Immature natural killer cell (primary cell): ENCODE measurements at regions not wholly inside any gene's neighbourhood (a gene's known extent, or its start where the extent isn't known, plus 50 kb on each side); places are given as distances from the start of the nearest gene placed in this dataset.
"Not testable (repeated sequence)": the region's sequence is repeated elsewhere in the genome, so short reads cannot be mapped to it uniquely, and the experiment has no call there.

Experiments used
- DNase-seq, 3 donors: peaks; one replicate each; pipeline ENCODE4 v3.0.0; 2022; ENCODE audit warnings: mixed read lengths in 1 of 3
- H3K27ac Mint-ChIP-seq, 6 donors: one replicate each; pipeline ENCODE4 v1.8.0; 2020; ENCODE audit warnings: mixed read lengths in 6 of 6, mild to moderate bottlenecking in 5 of 6, inconsistent platforms in 4 of 6, moderate library complexity in 3 of 6
- H3K27me3 Mint-ChIP-seq, 3 donors: one replicate each; pipeline ENCODE4 v1.8.0; 2020 to 2021; ENCODE audit warnings: low read depth in 3 of 3, mild to moderate bottlenecking in 3 of 3, mixed read lengths in 3 of 3, moderate library complexity in 3 of 3, inconsistent platforms in 1 of 3
- H3K36me3 Mint-ChIP-seq, 3 donors: one replicate each; pipeline ENCODE4 v1.8.0; 2020; ENCODE audit warnings: mixed read lengths in 3 of 3, inconsistent platforms in 2 of 3, mild to moderate bottlenecking in 2 of 3
- H3K4me1 Mint-ChIP-seq, 2 donors: one replicate each; pipeline ENCODE4 v1.8.0; 2020; ENCODE audit warnings: inconsistent platforms in 2 of 2, mild to moderate bottlenecking in 2 of 2, mixed read lengths in 2 of 2, moderate library complexity in 1 of 2
- H3K4me3 Mint-ChIP-seq, 5 donors: one replicate each; pipeline ENCODE4 v1.8.0; 2020; ENCODE audit warnings: mild to moderate bottlenecking in 5 of 5, mixed read lengths in 5 of 5, inconsistent platforms in 3 of 5, moderate library complexity in 3 of 5
- H3K9me3 Mint-ChIP-seq, 6 donors: one replicate each; pipeline ENCODE4 v1.8.0; 2020; ENCODE audit warnings: mild to moderate bottlenecking in 6 of 6, mixed read lengths in 6 of 6, inconsistent platforms in 4 of 6, moderate library complexity in 3 of 6

DNA sequence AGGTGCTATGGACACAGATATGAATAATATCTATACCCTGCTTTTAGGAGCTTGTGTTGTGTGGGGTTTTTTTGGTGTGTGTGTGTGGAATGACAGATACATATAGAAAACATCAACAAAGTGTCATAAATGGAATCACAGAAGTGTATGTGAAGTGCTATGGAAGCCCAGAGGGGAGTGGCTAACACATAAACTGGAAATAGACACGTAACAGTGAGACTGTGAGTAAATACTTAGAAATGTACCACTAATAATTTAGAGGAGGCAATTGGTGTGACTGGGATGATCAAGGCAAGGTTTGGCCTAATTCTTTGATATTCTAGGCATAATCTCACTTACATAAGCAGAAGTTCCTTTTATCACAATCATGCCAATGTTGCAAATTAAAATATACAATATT is 169.3 kb upstream of the TENM4 start:
- no peaks in the 10 kb centered on the region for H3K36me3 Mint-ChIP-seq
- no peak overlapping the region for H3K4me3 Mint-ChIP-seq
- H3K27me3 Mint-ChIP-seq = no peaks in the 10 kb centered on the region
- no peak overlapping the region for H3K27ac Mint-ChIP-seq
- no peaks in the 10 kb centered on the region for H3K4me1 Mint-ChIP-seq
- H3K9me3 Mint-ChIP-seq = peaks cover 0 to 40% (median 6%) of the 10 kb centered on the region in 6 donors
- DNase-seq = no peak

GRCh38 chr11:79609511-79609910 is 168.7 kb upstream of the TENM4 start:
- Mint-ChIP-seq H3K27ac (no peak overlapping the region), H3K36me3 (no peaks in the 10 kb centered on the region), H3K4me1 (no peaks in the 10 kb centered on the region), H3K4me3 (no peak overlapping the region), H3K9me3 (peaks cover 0 to 44% (median 6%) of the 10 kb centered on the region in 6 donors), H3K27me3 (no peaks in the 10 kb centered on the region)
- no peak for DNase-seq

- not testable (repeated sequence) for H3K27ac Mint-ChIP-seq, H3K4me1 Mint-ChIP-seq, H3K36me3 Mint-ChIP-seq, DNase-seq, H3K4me3 Mint-ChIP-seq, H3K27me3 Mint-ChIP-seq
- peaks cover 0 to 52% (median 6%) of the 10 kb centered on the region in 6 donors for H3K9me3 Mint-ChIP-seq
Measured at GRCh38 chr11:79606461-79606860, 165.6 kb upstream of the TENM4 start.

DNA sequence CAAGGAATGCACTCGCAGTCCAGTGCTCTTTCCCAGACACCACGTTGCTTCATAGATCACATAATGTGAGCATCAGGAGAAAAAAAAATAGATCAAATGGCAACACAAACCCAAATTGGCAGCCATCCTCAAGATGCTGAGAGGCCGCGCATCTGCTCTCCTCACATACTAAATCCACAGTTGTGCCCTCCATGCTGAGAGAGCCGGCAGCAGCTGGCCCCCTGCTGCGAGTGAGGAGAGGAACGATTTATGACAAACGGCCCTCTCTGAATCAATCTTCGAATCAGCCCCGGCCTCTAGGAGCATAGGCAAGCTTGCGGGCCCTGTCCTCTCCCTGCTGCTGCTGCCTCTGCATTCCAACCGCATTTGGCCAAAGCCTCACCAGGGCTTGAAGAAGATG is 159.9 kb upstream of the TENM4 start:
- Mint-ChIP-seq H3K9me3 (peaks cover 2 to 50% (median 7%) of the 10 kb centered on the region in 6 donors), H3K4me1 (no peaks in the 10 kb centered on the region), H3K36me3 (no peaks in the 10 kb centered on the region), H3K4me3 (no peak overlapping the region), H3K27ac (no peak overlapping the region), H3K27me3 (peaks cover 0 to 2% (median 2%) of the 10 kb centered on the region in 3 donors)
- DNase-seq = no peak

DNA sequence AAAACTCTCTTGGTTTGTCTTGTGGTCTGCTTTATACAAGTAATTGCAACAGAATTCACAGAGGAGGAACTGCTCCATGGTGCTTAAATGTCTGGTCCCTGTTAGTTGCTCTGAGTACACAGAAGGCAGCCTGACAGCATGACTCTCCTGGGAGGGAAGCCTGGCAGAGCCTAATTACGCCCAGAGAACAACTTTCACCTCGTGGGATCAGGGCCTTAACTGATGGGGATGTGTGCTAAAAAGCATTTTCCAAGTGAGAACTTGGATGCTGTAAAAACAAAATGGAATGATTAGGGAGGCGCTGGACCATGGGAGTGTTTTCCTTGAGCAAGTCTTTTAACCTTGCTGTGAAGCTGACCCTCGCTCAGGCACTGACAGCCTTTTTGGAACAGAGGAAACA is 154.0 kb upstream of the TENM4 start:
- no peaks in the 10 kb centered on the region for H3K36me3 Mint-ChIP-seq
- H3K9me3 Mint-ChIP-seq = peaks cover 4 to 30% (median 13%) of the 10 kb centered on the region in 6 donors
- no peak overlapping the region for H3K4me3 Mint-ChIP-seq
- H3K27ac Mint-ChIP-seq = no peak overlapping the region
- H3K27me3 Mint-ChIP-seq = peaks cover 0 to 3% (median 0%) of the 10 kb centered on the region in 3 donors
- no peaks in the 10 kb centered on the region for H3K4me1 Mint-ChIP-seq
- DNase-seq = no peak

- DNase-seq = no peak
- H3K4me1 Mint-ChIP-seq = no peaks in the 10 kb centered on the region
- H3K27me3 Mint-ChIP-seq = peaks cover 0 to 1% (median 0%) of the 10 kb centered on the region in 3 donors
- no peak overlapping the region for H3K27ac Mint-ChIP-seq
- H3K4me3 Mint-ChIP-seq = no peak overlapping the region
- H3K36me3 Mint-ChIP-seq = no peaks in the 10 kb centered on the region
- peaks cover 9 to 24% (median 14%) of the 10 kb centered on the region in 6 donors for H3K9me3 Mint-ChIP-seq
Measured at GRCh38 chr11:79592824-79593223, 152.0 kb upstream of the TENM4 start.

GRCh38 chr11:79592406-79592805 is 151.6 kb upstream of the TENM4 start:
- H3K4me3 Mint-ChIP-seq = no peak overlapping the region
- H3K27ac Mint-ChIP-seq = no peak overlapping the region
- no peaks in the 10 kb centered on the region for H3K4me1 Mint-ChIP-seq
- DNase-seq = no peak
- peaks cover 0 to 1% (median 0%) of the 10 kb centered on the region in 3 donors for H3K27me3 Mint-ChIP-seq
- peaks cover 10 to 22% (median 15%) of the 10 kb centered on the region in 6 donors for H3K9me3 Mint-ChIP-seq
- H3K36me3 Mint-ChIP-seq = no peaks in the 10 kb centered on the region

GRCh38 chr11:79582434-79582833 is 141.6 kb upstream of the TENM4 start:
- Mint-ChIP-seq H3K4me1 (no peaks in the 10 kb centered on the region), H3K36me3 (peaks cover 0 to 3% (median 0%) of the 10 kb centered on the region in 3 donors), H3K9me3 (peaks cover 9 to 29% (median 18%) of the 10 kb centered on the region in 6 donors), H3K27me3 (peaks cover 0 to 3% (median 2%) of the 10 kb centered on the region in 3 donors), H3K4me3 (no peak overlapping the region), H3K27ac (no peak overlapping the region)
- DNase-seq = no peak

- Mint-ChIP-seq H3K9me3 (peaks cover 2 to 18% (median 9%) of the 10 kb centered on the region in 6 donors), H3K36me3 (no peaks in the 10 kb centered on the region), H3K27me3 (peaks cover 0 to 2% (median 1%) of the 10 kb centered on the region in 3 donors), H3K4me1 (no peaks in the 10 kb centered on the region), H3K27ac (no peak overlapping the region), H3K4me3 (no peak overlapping the region)
- DNase-seq = no peak
Measured at GRCh38 chr11:79579063-79579462, 138.2 kb upstream of the TENM4 start.

DNA sequence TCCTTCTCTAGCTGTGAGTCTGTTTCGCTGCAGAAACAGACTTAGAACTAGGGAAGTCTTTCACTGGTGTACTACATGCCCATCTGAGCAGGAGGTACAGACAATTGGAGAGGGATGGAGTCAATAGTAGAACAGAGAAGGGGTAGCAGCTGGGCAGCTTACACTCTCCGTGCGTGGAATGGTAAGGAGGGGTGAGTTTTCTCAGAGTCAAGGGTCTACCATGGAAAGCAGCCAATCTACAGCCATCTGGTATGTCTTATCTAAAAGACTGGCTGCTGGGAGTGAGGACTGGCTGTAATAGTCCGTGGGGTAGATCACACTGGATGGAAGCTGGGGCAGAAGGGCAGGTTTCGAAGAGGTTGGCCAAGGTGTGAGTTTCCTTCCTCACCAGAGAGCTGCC is 137.3 kb upstream of the TENM4 start:
- no peak for DNase-seq
- no peak overlapping the region for H3K4me3 Mint-ChIP-seq
- no peaks in the 10 kb centered on the region for H3K36me3 Mint-ChIP-seq
- peaks cover 0 to 2% (median 1%) of the 10 kb centered on the region in 3 donors for H3K27me3 Mint-ChIP-seq
- no peaks in the 10 kb centered on the region for H3K4me1 Mint-ChIP-seq
- peaks cover 5 to 22% (median 9%) of the 10 kb centered on the region in 6 donors for H3K9me3 Mint-ChIP-seq
- H3K27ac Mint-ChIP-seq = no peak overlapping the region

- Mint-ChIP-seq H3K4me1 (no peaks in the 10 kb centered on the region), H3K36me3 (no peaks in the 10 kb centered on the region), H3K27me3 (peaks cover 0 to 2% (median 1%) of the 10 kb centered on the region in 3 donors), H3K4me3 (no peak overlapping the region), H3K9me3 (peaks cover 2 to 28% (median 5%) of the 10 kb centered on the region in 6 donors), H3K27ac (no peak overlapping the region)
- no peak for DNase-seq
Measured at GRCh38 chr11:79575701-79576100, 134.9 kb upstream of the TENM4 start.

GRCh38 chr11:79570104-79570503 is 129.3 kb upstream of the TENM4 start:
- Mint-ChIP-seq H3K4me1 (no peaks in the 10 kb centered on the region), H3K27ac (no peak overlapping the region), H3K4me3 (no peak overlapping the region), H3K9me3 (peaks cover 3 to 25% (median 8%) of the 10 kb centered on the region in 6 donors), H3K27me3 (peaks cover 0 to 2% (median 0%) of the 10 kb centered on the region in 3 donors), H3K36me3 (no peaks in the 10 kb centered on the region)
- no peak for DNase-seq

DNA sequence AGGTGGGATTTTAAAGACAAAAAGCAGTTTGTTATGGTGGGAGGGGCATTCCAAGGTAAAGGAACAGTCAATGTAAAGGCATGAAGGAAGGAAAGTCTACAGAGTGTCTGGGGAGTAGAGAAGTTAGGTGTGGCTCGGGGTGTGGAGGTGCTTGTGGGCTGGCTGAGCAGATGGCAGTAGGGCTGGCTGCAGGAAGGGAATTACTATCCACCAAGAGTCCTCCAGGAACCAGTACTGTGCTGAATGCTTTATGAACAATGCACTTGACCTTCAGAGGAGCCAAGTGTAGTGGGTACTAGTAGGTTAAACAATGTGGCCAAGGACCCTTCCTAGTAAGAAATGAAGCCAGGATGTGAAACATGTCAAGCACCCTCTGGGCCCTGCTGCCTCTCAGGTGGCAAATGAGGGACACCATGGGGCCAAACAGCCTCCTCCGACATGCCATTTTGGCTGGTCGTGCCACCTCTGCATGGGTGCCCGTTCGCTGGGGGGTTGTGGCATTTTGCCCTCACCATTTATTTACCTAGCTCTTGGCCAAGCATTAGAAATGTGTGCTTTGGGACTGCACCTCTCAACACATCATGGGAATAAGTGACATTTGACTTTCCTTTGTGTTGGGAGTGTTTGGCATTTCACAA is 123.6 kb upstream of the TENM4 start:
- Mint-ChIP-seq H3K27ac (no peak overlapping the region), H3K27me3 (peaks cover 0 to 2% (median 0%) of the 10 kb centered on the region in 3 donors), H3K4me1 (no peaks in the 10 kb centered on the region), H3K9me3 (peaks cover 0 to 35% (median 7%) of the 10 kb centered on the region in 6 donors), H3K4me3 (no peak overlapping the region), H3K36me3 (no peaks in the 10 kb centered on the region)
- DNase-seq = no peak

GRCh38 chr11:79561496-79561895 is 120.7 kb upstream of the TENM4 start:
- Mint-ChIP-seq H3K4me1 (no peaks in the 10 kb centered on the region), H3K27ac (no peak overlapping the region), H3K4me3 (no peak overlapping the region), H3K9me3 (peaks cover 0 to 22% (median 9%) of the 10 kb centered on the region in 6 donors), H3K36me3 (no peaks in the 10 kb centered on the region), H3K27me3 (no peaks in the 10 kb centered on the region)
- DNase-seq = no peak

- Mint-ChIP-seq H3K4me3 (no peak overlapping the region), H3K36me3 (no peaks in the 10 kb centered on the region), H3K9me3 (peaks cover 0 to 22% (median 6%) of the 10 kb centered on the region in 6 donors), H3K27ac (no peak overlapping the region), H3K27me3 (peaks cover 0 to 3% (median 0%) of the 10 kb centered on the region in 3 donors), H3K4me1 (no peaks in the 10 kb centered on the region)
- no peak for DNase-seq
Measured at GRCh38 chr11:79550809-79551208, 110.0 kb upstream of the TENM4 start.
